ENCODE measurements at regions not wholly inside any gene's neighbourhood (a gene's known extent, or its start where the extent isn't known, plus 50 kb on each side); places are given as distances from the start of the nearest gene placed in this dataset.

DNA sequence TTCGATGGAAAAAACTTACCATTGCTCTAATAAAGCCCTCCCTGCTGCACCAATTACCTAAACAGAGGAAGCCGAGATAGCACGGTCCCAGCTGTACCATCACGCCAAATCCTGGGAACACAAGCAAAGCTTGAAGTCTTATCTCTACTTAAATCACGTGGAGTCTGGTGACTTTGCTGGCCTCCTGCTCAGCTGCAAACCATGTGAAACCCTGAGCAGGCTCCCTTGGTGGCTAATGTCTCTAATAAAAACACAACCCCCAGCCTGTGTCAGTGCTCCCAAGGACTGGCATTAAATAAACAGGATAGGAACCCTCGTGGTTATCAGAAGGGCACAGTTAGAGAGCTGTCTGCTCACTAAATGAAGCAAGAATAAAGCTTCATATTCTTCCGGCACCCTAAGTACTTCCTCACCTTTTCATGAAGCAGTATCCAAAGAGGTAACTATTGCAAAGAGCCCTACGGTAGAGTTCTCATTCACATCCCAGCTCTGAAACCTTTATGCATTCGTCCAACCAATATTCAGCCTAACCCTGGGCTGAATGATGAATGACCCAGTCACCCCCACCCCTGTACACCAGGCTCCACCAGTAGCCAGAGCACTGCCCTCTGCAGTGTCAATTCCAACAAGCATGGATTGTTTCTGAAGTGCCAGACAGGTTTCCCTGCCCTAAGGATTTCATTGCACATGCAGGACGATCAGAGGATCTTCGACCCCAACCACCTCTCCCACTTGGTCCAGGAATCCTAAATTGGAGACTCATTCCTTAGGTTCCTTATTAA is 452.7 kb upstream of the TMPO start:
- H4K20me1 ChIP-seq (ENCODE audit: control insufficient read depth, insufficient read depth), result no peaks in the 10 kb centered on the region
- ChIA-PET RAD21 (ENCODE audit: unreplicated experiment) (no interaction called here), SMC1A (ENCODE audit: uncharacterized antibody, unreplicated experiment) (no interaction called here), CTCF (no interaction called here), POLR2A (no interaction called here)
- TF ChIP-seq TBL1XR1 (IDR thresholded peaks at IDR 0.05; ENCODE audit: low read depth, low read length), result no peak
- no peak for TF ChIP-seq GATAD2B (conservative IDR thresholded peaks at IDR 0.05; ENCODE audit: low read depth)
- no peak for TF ChIP-seq WRNIP1 (IDR thresholded peaks at IDR 0.05; ENCODE audit: borderline replicate concordance, low read depth, low read length)
- TF ChIP-seq MXI1 (IDR thresholded peaks at IDR 0.05; ENCODE audit: low read depth, low read length), result no peak
- TF ChIP-seq BCL11A (IDR thresholded peaks at IDR 0.05; ENCODE audit: low read depth, low read length), result no peak
- no peak for TF ChIP-seq TAF1 (IDR thresholded peaks at IDR 0.05; ENCODE audit: borderline replicate concordance, low read depth, low read length)
- TF ChIP-seq, protein P1, sequence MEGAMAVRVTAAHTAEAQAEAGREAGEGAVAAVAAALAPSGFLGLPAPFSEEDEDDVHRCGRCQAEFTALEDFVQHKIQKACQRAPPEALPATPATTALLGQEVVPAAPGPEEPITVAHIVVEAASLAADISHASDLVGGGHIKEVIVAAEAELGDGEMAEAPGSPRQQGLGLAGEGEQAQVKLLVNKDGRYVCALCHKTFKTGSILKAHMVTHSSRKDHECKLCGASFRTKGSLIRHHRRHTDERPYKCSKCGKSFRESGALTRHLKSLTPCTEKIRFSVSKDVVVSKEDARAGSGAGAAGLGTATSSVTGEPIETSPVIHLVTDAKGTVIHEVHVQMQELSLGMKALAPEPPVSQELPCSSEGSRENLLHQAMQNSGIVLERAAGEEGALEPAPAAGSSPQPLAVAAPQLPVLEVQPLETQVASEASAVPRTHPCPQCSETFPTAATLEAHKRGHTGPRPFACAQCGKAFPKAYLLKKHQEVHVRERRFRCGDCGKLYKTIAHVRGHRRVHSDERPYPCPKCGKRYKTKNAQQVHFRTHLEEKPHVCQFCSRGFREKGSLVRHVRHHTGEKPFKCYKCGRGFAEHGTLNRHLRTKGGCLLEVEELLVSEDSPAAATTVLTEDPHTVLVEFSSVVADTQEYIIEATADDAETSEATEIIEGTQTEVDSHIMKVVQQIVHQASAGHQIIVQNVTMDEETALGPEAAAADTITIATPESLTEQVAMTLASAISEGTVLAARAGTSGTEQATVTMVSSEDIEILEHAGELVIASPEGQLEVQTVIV (IDR thresholded peaks at IDR 0.05; ENCODE audit: borderline replicate concordance, partially characterized antibody), result no peak
- no peak for TF ChIP-seq RBBP5 (conservative IDR thresholded peaks at IDR 0.05)
- TF ChIP-seq GABPA (IDR thresholded peaks at IDR 0.05; ENCODE audit: low read depth), result no peak
- intact Hi-C loops (cut with micrococcal nuclease; ENCODE audit: unreplicated experiment) (no loop called here), in situ Hi-C loops (cut with MboI) (no loop called here)
- H3K79me2 ChIP-seq (ENCODE audit: control insufficient read depth, insufficient read depth, low read length), result no peaks in the 10 kb centered on the region
- BruUV-seq (replicated peaks), result no TSS peak
- ATAC-seq (no peak), FAIRE-seq (no peak), DNase-seq (ENCODE audit: low read depth, low spot score) (no peak)
- H3K4me1 ChIP-seq (ENCODE audit: control insufficient read depth, insufficient read depth, low read length), result no peaks in the 10 kb centered on the region
- no peak overlapping the region for H3K4me2 ChIP-seq (ENCODE audit: control insufficient read depth, insufficient read depth)
- no peaks in the 10 kb centered on the region for H3K9me3 ChIP-seq (replicated peaks; ENCODE audit: control insufficient read depth, insufficient read depth, low read length)
- no peak overlapping the region for H3K27ac ChIP-seq (ENCODE audit: control insufficient read depth, insufficient read depth)
- 24% methylated on average over 11 of the region's 11 CpGs for WGBS (ENCODE audit: insufficient coverage, insufficient replicate concordance, low lambda C conversion rate, missing lambda C conversion rate)
- no peaks in the 10 kb centered on the region for H3K36me3 ChIP-seq (ENCODE audit: control insufficient read depth in 2 of 2, insufficient read depth in 2 of 2, low read length in 1 of 2)
- no peak overlapping the region for H3K9ac ChIP-seq (ENCODE audit: control insufficient read depth, insufficient read depth, low read length)
- no peak overlapping the region for H2AFZ ChIP-seq (ENCODE audit: control insufficient read depth, low read depth, low read length)
- no peak overlapping the region for H3K4me3 ChIP-seq
- H3K27me3 ChIP-seq (replicated peaks in 1 of 2; ENCODE audit: control insufficient read depth in 2 of 2, insufficient read depth in 2 of 2, low read length in 1 of 2), result no peaks in the 10 kb centered on the region; a peak in 1 of 4 replicates
